Cardiac muscle cell (in vitro differentiated cells and primary cell): ENCODE measurements at regions not wholly inside any gene's neighbourhood (a gene's known extent, or its start where the extent isn't known, plus 50 kb on each side); places are given as distances from the start of the nearest gene placed in this dataset.

Source experiments
- DNase-seq, 2 donors: peaks; one replicate each; pipeline versions ENCODE4 v3.0.0 to v3.0.0-alpha.2; 2010 to 2017; ENCODE audit warnings: low read depth in 1 of 2, low spot score in 1 of 2
- H3K27ac ChIP-seq: fragments of 200-600 bp; sonication (generic); 2 replicates; pipeline ENCODE4 v1.5.1; 2016
- H3K27me3 ChIP-seq: fragments of 200-600 bp; sonication (generic); 2 replicates; pipeline ENCODE4 v1.6.0; 2016; ENCODE audit warnings: control low read depth
- H3K36me3 ChIP-seq: fragments of 200-600 bp; sonication (generic); 2 replicates; pipeline ENCODE4 v1.5.1; 2016; ENCODE audit warnings: control low read depth
- H3K4me1 ChIP-seq: fragments of 200-600 bp; sonication (generic); 2 replicates; pipeline ENCODE4 v1.8.1; 2017; ENCODE audit warnings: low read depth, mild to moderate bottlenecking, mixed run types
- H3K4me3 ChIP-seq: fragments of 200-600 bp; sonication (generic); 2 replicates; pipeline ENCODE4 v1.5.1; 2016; ENCODE audit warnings: mild to moderate bottlenecking
- H3K9me3 ChIP-seq: fragments of 200-600 bp; sonication (generic); 2 replicates; pipeline ENCODE4 v1.5.1; 2017; ENCODE audit warnings: low read depth, mild to moderate bottlenecking, control low read depth
- CTCF ChIP-seq: IDR thresholded peaks from 2 replicates; pipeline ENCODE4 v1.5.1; 2012; ENCODE audit warnings: low read depth, mild to moderate bottlenecking, low read length

- H3K27ac ChIP-seq, result no peak overlapping the region
- H3K9me3 ChIP-seq, result no peaks in the 10 kb centered on the region
- no peak for DNase-seq
- no peak for TF ChIP-seq CTCF
- no peaks in the 10 kb centered on the region for H3K36me3 ChIP-seq
- H3K27me3 ChIP-seq, result no peaks in the 10 kb centered on the region
- no peaks in the 10 kb centered on the region for H3K4me1 ChIP-seq
- no peak overlapping the region for H3K4me3 ChIP-seq
Measured at GRCh38 chr17:34850964-34851363, 110.3 kb downstream of the CCT6B start.

GRCh38 chr17:34850023-34850422 lies 111.2 kb downstream of the CCT6B start:
- Histone ChIP-seq H3K4me1 (no peaks in the 10 kb centered on the region), H3K36me3 (no peaks in the 10 kb centered on the region), H3K27ac (no peak overlapping the region), H3K9me3 (no peaks in the 10 kb centered on the region), H3K27me3 (no peaks in the 10 kb centered on the region), H3K4me3 (no peak overlapping the region)
- no peak for TF ChIP-seq CTCF
- peak in 1 of 2 donors; percentile 15 for DNase-seq

- Histone ChIP-seq H3K27me3 (no peaks in the 10 kb centered on the region), H3K9me3 (no peaks in the 10 kb centered on the region), H3K4me1 (no peaks in the 10 kb centered on the region), H3K4me3 (no peak overlapping the region), H3K27ac (no peak overlapping the region), H3K36me3 (no peaks in the 10 kb centered on the region)
- no peak for TF ChIP-seq CTCF
- DNase-seq, result no peak
Measured at GRCh38 chr17:34847938-34848337, 113.3 kb downstream of the CCT6B start.

GRCh38 chr17:34845296-34845695 lies 116.0 kb downstream of the CCT6B start:
- Histone ChIP-seq H3K4me1 (no peaks in the 10 kb centered on the region), H3K27me3 (no peaks in the 10 kb centered on the region), H3K4me3 (no peak overlapping the region), H3K27ac (no peak overlapping the region), H3K9me3 (no peaks in the 10 kb centered on the region), H3K36me3 (no peaks in the 10 kb centered on the region)
- no peak for TF ChIP-seq CTCF
- no peak for DNase-seq

GRCh38 chr17:34843682-34844081 lies 117.6 kb downstream of the CCT6B start:
- no peaks in the 10 kb centered on the region for H3K4me1 ChIP-seq
- H3K36me3 ChIP-seq, result no peaks in the 10 kb centered on the region
- no peaks in the 10 kb centered on the region for H3K27me3 ChIP-seq
- H3K9me3 ChIP-seq, result no peaks in the 10 kb centered on the region
- no peak for TF ChIP-seq CTCF
- no peak overlapping the region for H3K27ac ChIP-seq
- no peak for DNase-seq
- no peak overlapping the region for H3K4me3 ChIP-seq

GRCh38 chr17:34842235-34842634 lies 119.0 kb downstream of the CCT6B start:
- no peak for TF ChIP-seq CTCF
- no peaks in the 10 kb centered on the region for H3K4me1 ChIP-seq
- no peak overlapping the region for H3K4me3 ChIP-seq
- no peak for DNase-seq
- no peak overlapping the region for H3K27ac ChIP-seq
- no peaks in the 10 kb centered on the region for H3K27me3 ChIP-seq
- no peaks in the 10 kb centered on the region for H3K9me3 ChIP-seq
- H3K36me3 ChIP-seq, result no peaks in the 10 kb centered on the region
